H1 (cell line): ENCODE measurements at regions not wholly inside any gene's neighbourhood (a gene's known extent, or its start where the extent isn't known, plus 50 kb on each side); places are given as distances from the start of the nearest gene placed in this dataset.

Experiments
- CTCF ChIA-PET: fragments of 300-600 bp; sonication (Branson Sonifier 250); formaldehyde crosslinking; loops from one replicate; lab custom pipeline; 2021; ENCODE audit not compliant: partially characterized antibody; lab: Charles Lee
- POLR2A ChIA-PET: fragments of 300-600 bp; sonication (Branson Sonifier 250); formaldehyde crosslinking; loops from one replicate; lab custom pipeline; 2021; ENCODE audit warnings: inconsistent platforms; ENCODE audit not compliant: partially characterized antibody; lab: Charles Lee
- DNase-seq, 2 experiments: peaks; one replicate each; pipeline versions ENCODE4 v3.0.0 to v3.0.0-alpha.2; 2010 to 2022; ENCODE audit warnings: low spot score in 2 of 2, low read depth in 1 of 2, mixed read lengths in 1 of 2
- FAIRE-seq: peaks from 2 replicates; lab custom pipeline; 2011; peaks lifted over from hg19 to GRCh38; lab: Jason Lieb, UNC
- H2AFZ ChIP-seq: 2 replicates; pipeline ENCODE4 v1.8.1; 2012; ENCODE audit warnings: low read length, inconsistent platforms
- H2AK5ac ChIP-seq: 2 replicates; pipeline ENCODE4 v1.6.1; 2013; ENCODE audit warnings: low read depth, low read length
- H2BK120ac ChIP-seq: replicated peaks from 2 replicates; pipeline ENCODE3; 2013; ENCODE audit warnings: low read depth, low read length, inconsistent platforms
- H2BK12ac ChIP-seq: 2 replicates; pipeline ENCODE4 v1.6.1; 2013; ENCODE audit warnings: low read depth, low read length
- H2BK15ac ChIP-seq: 2 replicates; pipeline ENCODE4 v1.6.1; 2013; ENCODE audit warnings: low read length
- H2BK20ac ChIP-seq: 2 replicates; pipeline ENCODE4 v1.6.1; 2013; ENCODE audit warnings: low read length
- H2BK5ac ChIP-seq: 2 replicates; pipeline ENCODE4 v1.6.1; 2013; ENCODE audit warnings: low read depth, low read length
- H3K14ac ChIP-seq: 2 replicates; pipeline ENCODE4 v1.6.1; 2013; ENCODE audit warnings: inconsistent platforms; ENCODE audit not compliant: insufficient read length
- H3K18ac ChIP-seq: 2 replicates; pipeline ENCODE4 v1.6.1; 2013; ENCODE audit warnings: low read length; ENCODE audit errors: extremely low read depth
- H3K23ac ChIP-seq: 2 replicates; pipeline ENCODE4 v1.6.1; 2013; ENCODE audit warnings: inconsistent platforms; ENCODE audit not compliant: insufficient read length
- H3K23me2 ChIP-seq: 2 replicates; pipeline ENCODE4 v1.6.1; 2013; ENCODE audit warnings: low read depth, low read length
- H3K27ac ChIP-seq: 2 replicates; pipeline ENCODE4 v1.6.1; 2011; ENCODE audit warnings: low read depth, low read length, inconsistent platforms
- H3K27me3 ChIP-seq, 4 experiments: replicated peaks in 1 of 4; 1 replicate in 1 of 4; 2 replicates in 3 of 4; pipeline versions ENCODE4 v1.6.1 to v1.8.1; 2011 to 2013; ENCODE audit warnings: low read length in 3 of 4, mild to moderate bottlenecking in 3 of 4, inconsistent platforms in 2 of 4, mixed read lengths in 2 of 4, moderate library complexity in 1 of 4; ENCODE audit not compliant: control insufficient read depth in 3 of 4, insufficient read depth in 3 of 4; ENCODE audit errors: extremely low read depth in 1 of 4
- H3K36me3 ChIP-seq, 4 experiments: 2 replicates each; pipeline versions ENCODE4 v1.6.1 to v1.8.1; 2011 to 2013; ENCODE audit warnings: mild to moderate bottlenecking in 4 of 4, low read length in 3 of 4, moderate library complexity in 2 of 4, control low read depth in 1 of 4, inconsistent platforms in 1 of 4; ENCODE audit not compliant: insufficient read depth in 4 of 4, control insufficient read depth in 2 of 4
- H3K4ac ChIP-seq: replicated peaks from 2 replicates; pipeline ENCODE3; 2013; ENCODE audit warnings: low read length, low read depth, mixed read lengths, inconsistent platforms; ENCODE audit not compliant: insufficient read length
- H3K4me1 ChIP-seq, 4 experiments: replicated peaks in 1 of 4; 1 replicate in 1 of 4; 2 replicates in 3 of 4; pipeline versions ENCODE4 v1.6.1 to v1.8.1; 2011 to 2013; ENCODE audit warnings: low read length in 3 of 4, inconsistent platforms in 2 of 4, mixed read lengths in 1 of 4; ENCODE audit not compliant: insufficient read depth in 4 of 4, control insufficient read depth in 3 of 4
- H3K4me2 ChIP-seq, 2 experiments: 2 replicates each; pipeline versions ENCODE4 v1.6.1 to v1.8.1; 2011 to 2013; ENCODE audit warnings: low read depth in 2 of 2, low read length in 2 of 2, control low read depth in 1 of 2, inconsistent platforms in 1 of 2, mild to moderate bottlenecking in 1 of 2; ENCODE audit not compliant: insufficient read depth in 1 of 2
- H3K4me3 ChIP-seq, 4 experiments: fragments of 200-600, 300-600 bp in 1 of 4; sonication (generic), shearing (Covaris generic), sonication (Bioruptor Twin) in 1 of 4; 2 replicates each; pipeline versions ENCODE4 v1.5.1 to v1.8.1; 2011 to 2016; ENCODE audit warnings: low read length in 4 of 4, low read depth in 3 of 4, control low read depth in 2 of 4, inconsistent platforms in 2 of 4, mild to moderate bottlenecking in 2 of 4, mixed read lengths in 1 of 4, moderate library complexity in 1 of 4; ENCODE audit not compliant: insufficient read depth in 2 of 4; ENCODE audit errors: extremely low read depth in 1 of 4
- H3K56ac ChIP-seq: replicated peaks from 2 replicates; pipeline ENCODE3; 2013; ENCODE audit warnings: low read depth, mild to moderate bottlenecking, mixed read lengths, low read length, inconsistent platforms; ENCODE audit not compliant: insufficient read length
- H3K79me1 ChIP-seq: 2 replicates; pipeline ENCODE4 v1.6.1; 2013; ENCODE audit warnings: low read depth, low read length, control low read depth
- H3K79me2 ChIP-seq, 2 experiments: 2 replicates each; pipeline versions ENCODE4 v1.6.1 to v1.8.1; 2012 to 2013; ENCODE audit warnings: low read length in 2 of 2, mild to moderate bottlenecking in 2 of 2, inconsistent platforms in 1 of 2; ENCODE audit not compliant: insufficient read depth in 2 of 2, control insufficient read depth in 1 of 2
- H3K9ac ChIP-seq, 4 experiments: replicated peaks in 1 of 4; 1 replicate in 1 of 4; 2 replicates in 3 of 4; pipeline versions ENCODE4 v1.6.1 to v1.8.1; 2011 to 2013; ENCODE audit warnings: low read depth in 3 of 4, low read length in 3 of 4, control low read depth in 2 of 4, mild to moderate bottlenecking in 2 of 4, moderate library complexity in 2 of 4, inconsistent platforms in 1 of 4; ENCODE audit errors: extremely low read depth in 1 of 4
- H3K9me3 ChIP-seq, 2 experiments: 2 replicates each; pipeline versions ENCODE4 v1.6.1 to v1.8.1; 2012 to 2013; ENCODE audit warnings: mild to moderate bottlenecking in 2 of 2, moderate library complexity in 2 of 2, control low read depth in 1 of 2, inconsistent platforms in 1 of 2, low read depth in 1 of 2, low read length in 1 of 2, mixed read lengths in 1 of 2; ENCODE audit not compliant: insufficient read depth in 2 of 2
- H4K20me1 ChIP-seq, 2 experiments: replicated peaks in 1 of 2; 2 replicates each; pipeline versions ENCODE3 to v1.8.1; 2011 to 2013; ENCODE audit warnings: inconsistent platforms in 2 of 2, low read length in 2 of 2, mild to moderate bottlenecking in 1 of 2; ENCODE audit not compliant: insufficient read depth in 2 of 2, control insufficient read depth in 1 of 2
- H4K5ac ChIP-seq: 2 replicates; pipeline ENCODE4 v1.6.1; 2013; ENCODE audit warnings: low read length, low read depth, mixed read lengths, inconsistent platforms; ENCODE audit not compliant: insufficient read length
- H4K8ac ChIP-seq: 2 replicates; pipeline ENCODE4 v1.8.0; 2013; ENCODE audit warnings: mild to moderate bottlenecking, moderate library complexity, low read length, inconsistent platforms; ENCODE audit not compliant: insufficient read depth; ENCODE audit errors: extremely low read depth
- H4K91ac ChIP-seq: replicated peaks from 2 replicates; pipeline ENCODE3; 2013; ENCODE audit warnings: low read length, mixed read lengths, inconsistent platforms; ENCODE audit not compliant: insufficient read length
- BCL11A ChIP-seq, 2 experiments: IDR thresholded peaks; one replicate each; pipeline ENCODE4 v1.6.1; 2011; ENCODE audit warnings: low read depth in 2 of 2, low read length in 2 of 2, mild to moderate bottlenecking in 2 of 2
- CEBPB ChIP-seq: IDR thresholded peaks from 2 replicates; pipeline ENCODE4 v1.6.1; 2012; ENCODE audit warnings: low read depth, low read length
- POU5F1 ChIP-seq: IDR thresholded peaks from 2 replicates; pipeline ENCODE4 v1.6.1; 2011; ENCODE audit warnings: low read depth, mild to moderate bottlenecking, low read length, moderate library complexity
- SP4 ChIP-seq: IDR thresholded peaks from 2 replicates; pipeline ENCODE4 v1.6.1; 2012; ENCODE audit warnings: low read length, inconsistent platforms
- SRF ChIP-seq: IDR thresholded peaks from 2 replicates; pipeline ENCODE4 v1.6.1; 2011; ENCODE audit warnings: mild to moderate bottlenecking, low read depth, low read length, moderate library complexity
- WGBS, 2 experiments: shearing (Covaris generic) in 1 of 2; methylation state at CpG; one replicate each; pipeline versions ENCODE4 v1.1.6 to v1.1.7; 2013 to 2015; ENCODE audit warnings: low lambda C conversion rate in 2 of 2, mixed read lengths in 2 of 2, inconsistent platforms in 1 of 2, low coverage in 1 of 2, missing lambda C conversion rate in 1 of 2; ENCODE audit not compliant: insufficient replicate concordance in 2 of 2, insufficient coverage in 1 of 2, insufficient read length in 1 of 2; ENCODE audit errors: extremely low coverage in 1 of 2, missing lambda C conversion rate in 1 of 2; 5-methylcytosine and 5-hydroxymethylcytosine counted together
- TF ChIP-seq, protein P1 (sequence below), 3 experiments: IDR thresholded peaks; 1 replicate in 2 of 3; 2 replicates in 1 of 3; pipeline versions ENCODE4 v1.5.1 to v1.6.1; 2011; ENCODE audit warnings: low read length in 3 of 3, mild to moderate bottlenecking in 3 of 3, inconsistent platforms in 2 of 3, low read depth in 1 of 3, moderate library complexity in 1 of 3; ENCODE audit not compliant: insufficient read depth in 1 of 3; ENCODE audit errors: control extremely low read depth in 1 of 3
- TF ChIP-seq, protein P2 (sequence below): IDR thresholded peaks from 2 replicates; pipeline ENCODE4 v1.6.1; 2012; ENCODE audit warnings: inconsistent platforms

DNA sequence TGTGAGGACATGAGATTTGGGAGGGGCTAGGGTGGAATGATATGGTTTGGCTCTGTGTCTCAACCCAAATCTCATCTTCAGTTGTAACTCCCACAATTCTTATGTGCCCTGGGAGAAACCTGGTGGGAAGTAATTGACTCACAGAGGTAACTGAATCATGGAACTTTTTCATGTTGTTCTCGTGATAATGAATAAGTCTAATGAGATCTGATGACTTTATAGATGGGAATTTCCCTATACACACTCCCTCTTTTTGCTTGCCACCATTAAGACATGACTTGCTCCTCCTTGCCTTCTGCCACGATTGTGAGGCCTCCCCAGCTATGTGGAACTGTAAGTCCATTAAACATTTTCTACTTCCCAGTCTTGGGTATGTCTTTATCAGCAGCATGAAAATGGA, 253.2 kb upstream of the GK2 start:
- no peaks in the 10 kb centered on the region for H4K20me1 ChIP-seq
- no peak overlapping the region for H2BK12ac ChIP-seq
- H2AFZ ChIP-seq: no peak overlapping the region
- no peak overlapping the region for H3K4ac ChIP-seq
- H3K4me1 ChIP-seq: no peaks in the 10 kb centered on the region
- no peak overlapping the region for H4K91ac ChIP-seq
- 91% methylated on average over 2 of the region's 2 CpGs; no CpG with 5 or more reads in 1 of the 2 experiments for WGBS, 2 experiments
- no peak overlapping the region for H2BK120ac ChIP-seq
- no peaks in the 10 kb centered on the region for H3K36me3 ChIP-seq
- no peak overlapping the region for H3K4me3 ChIP-seq
- peaks cover 5 to 9% of the 10 kb centered on the region in 2 experiments for H3K9me3 ChIP-seq
- no peaks in the 10 kb centered on the region for H3K23me2 ChIP-seq
- H3K9ac ChIP-seq: no peak overlapping the region
- no peaks in the 10 kb centered on the region for H3K79me2 ChIP-seq
- H3K14ac ChIP-seq: no peak overlapping the region
- CTCF ChIA-PET: interaction anchor here (1.1 kb wide), 1 partner anchor 90 kb away, joined by 4 read pairs; no protein-coding TSS in a partner anchor
- DNase-seq: no peak
- no peak overlapping the region for H3K27ac ChIP-seq
- H4K8ac ChIP-seq: no peak overlapping the region
- TF ChIP-seq, protein P1, sequence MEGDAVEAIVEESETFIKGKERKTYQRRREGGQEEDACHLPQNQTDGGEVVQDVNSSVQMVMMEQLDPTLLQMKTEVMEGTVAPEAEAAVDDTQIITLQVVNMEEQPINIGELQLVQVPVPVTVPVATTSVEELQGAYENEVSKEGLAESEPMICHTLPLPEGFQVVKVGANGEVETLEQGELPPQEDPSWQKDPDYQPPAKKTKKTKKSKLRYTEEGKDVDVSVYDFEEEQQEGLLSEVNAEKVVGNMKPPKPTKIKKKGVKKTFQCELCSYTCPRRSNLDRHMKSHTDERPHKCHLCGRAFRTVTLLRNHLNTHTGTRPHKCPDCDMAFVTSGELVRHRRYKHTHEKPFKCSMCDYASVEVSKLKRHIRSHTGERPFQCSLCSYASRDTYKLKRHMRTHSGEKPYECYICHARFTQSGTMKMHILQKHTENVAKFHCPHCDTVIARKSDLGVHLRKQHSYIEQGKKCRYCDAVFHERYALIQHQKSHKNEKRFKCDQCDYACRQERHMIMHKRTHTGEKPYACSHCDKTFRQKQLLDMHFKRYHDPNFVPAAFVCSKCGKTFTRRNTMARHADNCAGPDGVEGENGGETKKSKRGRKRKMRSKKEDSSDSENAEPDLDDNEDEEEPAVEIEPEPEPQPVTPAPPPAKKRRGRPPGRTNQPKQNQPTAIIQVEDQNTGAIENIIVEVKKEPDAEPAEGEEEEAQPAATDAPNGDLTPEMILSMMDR (IDR thresholded peaks at IDR 0.05; ENCODE audit: control extremely low read depth in 1 of 3, insufficient read depth in 1 of 3, low read depth in 1 of 3, low read length in 3 of 3): no peak
- TF ChIP-seq, protein P2, sequence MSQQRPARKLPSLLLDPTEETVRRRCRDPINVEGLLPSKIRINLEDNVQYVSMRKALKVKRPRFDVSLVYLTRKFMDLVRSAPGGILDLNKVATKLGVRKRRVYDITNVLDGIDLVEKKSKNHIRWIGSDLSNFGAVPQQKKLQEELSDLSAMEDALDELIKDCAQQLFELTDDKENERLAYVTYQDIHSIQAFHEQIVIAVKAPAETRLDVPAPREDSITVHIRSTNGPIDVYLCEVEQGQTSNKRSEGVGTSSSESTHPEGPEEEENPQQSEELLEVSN: no peak
- TF ChIP-seq BCL11A (IDR thresholded peaks at IDR 0.05; ENCODE audit: low read depth in 2 of 2, low read length in 2 of 2) (no peak), CEBPB (no peak), SRF (no peak), POU5F1 (no peak), SP4 (no peak)
- no peak overlapping the region for H3K4me2 ChIP-seq
- H3K23ac ChIP-seq: no peak overlapping the region
- FAIRE-seq: no peak
- no peak overlapping the region for H3K56ac ChIP-seq
- POLR2A ChIA-PET: no interaction called here
- H2BK20ac ChIP-seq: no peak overlapping the region
- H3K79me1 ChIP-seq: no peaks in the 10 kb centered on the region
- H3K18ac ChIP-seq: no peak overlapping the region
- H4K5ac ChIP-seq: no peak overlapping the region
- H3K27me3 ChIP-seq: no peaks in the 10 kb centered on the region
- no peak overlapping the region for H2BK15ac ChIP-seq
- H2AK5ac ChIP-seq: no peak overlapping the region
- no peak overlapping the region for H2BK5ac ChIP-seq
